Loucy (cell line): ENCODE measurements at regions not wholly inside any gene's neighbourhood (a gene's known extent, or its start where the extent isn't known, plus 50 kb on each side); places are given as distances from the start of the nearest gene placed in this dataset.

Experiments
- H2AFZ ChIP-seq: fragments of 200-600 bp; sonication (generic); 2 replicates; pipeline ENCODE4 v1.6.0; 2016; ENCODE audit warnings: antibody characterized with exemption, mild to moderate bottlenecking, low read length, moderate library complexity
- H3F3A ChIP-seq: fragments of 200-600 bp; 2 replicates; pipeline ENCODE4 v1.6.0; 2016; ENCODE audit warnings: antibody characterized with exemption, low read depth, mild to moderate bottlenecking
- H3K27me3 ChIP-seq: fragments of 200-600 bp; sonication (generic); 2 replicates; pipeline ENCODE4 v1.6.1; 2014; ENCODE audit warnings: low read length, mild to moderate bottlenecking; ENCODE audit not compliant: insufficient read depth, poor library complexity, severe bottlenecking
- H3K36me3 ChIP-seq: fragments of 200-600 bp; sonication (generic); 2 replicates; pipeline ENCODE4 v1.6.1; 2016; ENCODE audit warnings: low read length; ENCODE audit not compliant: insufficient read depth
- H3K4me1 ChIP-seq: fragments of 200-600 bp; sonication (generic); 2 replicates; pipeline ENCODE4 v1.5.1; 2014; ENCODE audit warnings: low read length, mild to moderate bottlenecking; ENCODE audit not compliant: insufficient read depth, poor library complexity, severe bottlenecking
- H3K4me2 ChIP-seq: fragments of 200-600 bp; sonication (generic); 2 replicates; pipeline ENCODE4 v1.6.0; 2014; ENCODE audit warnings: antibody characterized with exemption, low read length, low read depth, mild to moderate bottlenecking; ENCODE audit not compliant: poor library complexity, severe bottlenecking
- H3K4me3 ChIP-seq: fragments of 200-600 bp; sonication (generic); 2 replicates; pipeline ENCODE4 v1.5.1; 2014; ENCODE audit warnings: low read length, mild to moderate bottlenecking, mixed read lengths; ENCODE audit not compliant: poor library complexity, severe bottlenecking
- H3K79me2 ChIP-seq: fragments of 200-600 bp; sonication (generic); 2 replicates; pipeline ENCODE4 v1.6.1; 2014; ENCODE audit warnings: low read length; ENCODE audit not compliant: insufficient read depth
- H3K9ac ChIP-seq: fragments of 200-600 bp; sonication (generic); 2 replicates; pipeline ENCODE4 v1.6.0; 2014; ENCODE audit warnings: mild to moderate bottlenecking, low read depth, low read length, moderate library complexity; ENCODE audit not compliant: poor library complexity, severe bottlenecking
- H3K9me2 ChIP-seq: fragments of 200-600 bp; sonication (generic); replicated peaks from 2 replicates; pipeline ENCODE4 v1.6.1; 2016; ENCODE audit warnings: low read depth, low read length, mixed read lengths
- H3K9me3 ChIP-seq: fragments of 200-600 bp; sonication (generic); 2 replicates; pipeline ENCODE4 v1.6.1; 2014; ENCODE audit warnings: mild to moderate bottlenecking, antibody characterized with exemption, low read length, low read depth; ENCODE audit not compliant: insufficient read depth
- H4K20me1 ChIP-seq: fragments of 200-600 bp; sonication (generic); 2 replicates; pipeline ENCODE4 v1.6.0; 2014; ENCODE audit warnings: antibody characterized with exemption, low read length, mild to moderate bottlenecking; ENCODE audit not compliant: insufficient read depth, poor library complexity, severe bottlenecking
- CTCF ChIP-seq: fragments of 200-600 bp; sonication (generic); conservative IDR thresholded peaks from 2 replicates; pipeline ENCODE4 v1.5.1; 2014; ENCODE audit warnings: mild to moderate bottlenecking, antibody characterized with exemption, low read length
- EZH2phosphoT487 ChIP-seq: fragments of 200-600 bp; IDR thresholded peaks from 2 replicates; pipeline ENCODE4 v1.6.1; 2018; ENCODE audit warnings: antibody characterized with exemption, mild to moderate bottlenecking, moderate library complexity, borderline replicate concordance

DNA sequence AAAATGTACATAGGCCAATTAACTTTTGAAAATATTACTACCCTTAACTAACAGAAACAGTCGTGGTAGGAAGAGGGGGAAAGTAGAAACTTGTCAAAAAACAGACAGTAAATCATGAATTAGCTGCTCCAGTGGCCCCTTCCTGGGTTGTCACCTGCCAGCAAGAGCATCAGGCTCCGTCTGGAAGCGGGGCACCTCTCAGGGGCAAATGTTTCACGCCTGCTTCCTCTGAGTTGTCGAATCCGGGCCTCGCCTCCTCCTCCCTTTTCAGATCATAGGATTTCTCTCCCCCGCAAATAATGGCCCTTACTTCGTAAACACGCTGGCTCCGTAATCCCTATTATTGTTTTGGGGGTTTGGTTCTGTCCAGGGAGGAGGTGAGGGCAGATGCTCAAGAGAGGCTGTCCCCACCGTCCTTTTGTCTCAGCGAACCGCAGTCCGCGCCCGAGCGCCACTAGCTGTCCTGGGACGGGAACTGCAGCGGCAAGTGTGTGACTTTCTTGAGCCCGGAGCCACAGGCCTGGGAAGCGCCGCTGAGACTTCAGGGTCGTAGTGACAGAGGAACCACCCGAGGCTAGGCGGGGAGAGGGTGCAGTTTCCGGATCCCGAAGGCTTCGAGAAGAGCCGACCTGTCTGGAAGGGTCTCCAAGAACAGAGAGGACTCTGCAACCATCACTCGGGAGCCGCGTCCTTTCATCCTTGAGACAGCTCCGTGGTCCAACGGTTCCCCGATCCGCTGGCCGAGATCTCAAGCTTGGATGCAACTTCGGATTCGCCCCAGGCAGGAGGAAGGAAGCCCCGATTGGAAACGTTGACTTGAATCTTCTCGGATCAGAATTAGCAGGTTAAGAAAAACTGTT lies 214.5 kb upstream of the ZNF184 start:
- Histone ChIP-seq H3K4me3 (peak overlapping the region; percentile 92), H3K27me3 (no peaks in the 10 kb centered on the region), H3F3A (peaks cover 4% of the 10 kb centered on the region; the same call in 1 of the 2 replicates), H4K20me1 (no peaks in the 10 kb centered on the region), H3K4me1 (no peaks in the 10 kb centered on the region), H2AFZ (peak overlapping the region; percentile 95), H3K4me2 (peak overlapping the region; percentile 74), H3K9ac (peak overlapping the region; percentile 87), H3K9me2 (no peaks in the 10 kb centered on the region), H3K36me3 (no peaks in the 10 kb centered on the region), H3K79me2 (no peaks in the 10 kb centered on the region), H3K9me3 (no peaks in the 10 kb centered on the region)
- TF ChIP-seq CTCF (peak; percentile 86), EZH2phosphoT487 (no peak)

DNA sequence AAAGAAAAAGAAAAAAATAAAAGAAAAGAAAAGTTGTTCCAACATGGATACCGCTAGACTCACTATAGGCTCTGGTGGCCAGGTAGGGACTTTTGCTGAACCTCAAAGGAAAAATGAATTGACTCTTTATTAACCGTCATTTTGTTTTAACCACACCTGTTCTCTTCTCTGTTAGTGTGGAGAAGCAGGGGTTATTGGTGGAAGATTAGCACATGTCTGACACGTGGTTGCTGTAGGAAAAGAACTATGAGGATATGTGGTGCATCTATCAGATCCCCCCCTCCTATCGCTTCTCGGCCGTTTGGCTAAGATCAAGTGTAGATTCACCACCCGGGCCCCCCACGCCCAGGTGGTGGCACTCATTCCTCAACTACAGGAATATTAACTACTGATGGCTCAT lies 212.4 kb upstream of the ZNF184 start:
- H3K9me3 ChIP-seq = no peaks in the 10 kb centered on the region
- no peak overlapping the region for H3K4me3 ChIP-seq
- H3K79me2 ChIP-seq = no peaks in the 10 kb centered on the region
- TF ChIP-seq EZH2phosphoT487 = no peak
- TF ChIP-seq CTCF = no peak
- H3K4me1 ChIP-seq = no peaks in the 10 kb centered on the region
- H2AFZ ChIP-seq = no peak overlapping the region
- H4K20me1 ChIP-seq = no peaks in the 10 kb centered on the region
- 0 out of 2 replicates have a peak, but pooled peaks cover 4% of the 10 kb centered on the region for H3F3A ChIP-seq
- no peaks in the 10 kb centered on the region for H3K36me3 ChIP-seq
- H3K9me2 ChIP-seq = no peaks in the 10 kb centered on the region
- no peak overlapping the region for H3K9ac ChIP-seq
- no peak overlapping the region for H3K4me2 ChIP-seq
- H3K27me3 ChIP-seq = no peaks in the 10 kb centered on the region

DNA sequence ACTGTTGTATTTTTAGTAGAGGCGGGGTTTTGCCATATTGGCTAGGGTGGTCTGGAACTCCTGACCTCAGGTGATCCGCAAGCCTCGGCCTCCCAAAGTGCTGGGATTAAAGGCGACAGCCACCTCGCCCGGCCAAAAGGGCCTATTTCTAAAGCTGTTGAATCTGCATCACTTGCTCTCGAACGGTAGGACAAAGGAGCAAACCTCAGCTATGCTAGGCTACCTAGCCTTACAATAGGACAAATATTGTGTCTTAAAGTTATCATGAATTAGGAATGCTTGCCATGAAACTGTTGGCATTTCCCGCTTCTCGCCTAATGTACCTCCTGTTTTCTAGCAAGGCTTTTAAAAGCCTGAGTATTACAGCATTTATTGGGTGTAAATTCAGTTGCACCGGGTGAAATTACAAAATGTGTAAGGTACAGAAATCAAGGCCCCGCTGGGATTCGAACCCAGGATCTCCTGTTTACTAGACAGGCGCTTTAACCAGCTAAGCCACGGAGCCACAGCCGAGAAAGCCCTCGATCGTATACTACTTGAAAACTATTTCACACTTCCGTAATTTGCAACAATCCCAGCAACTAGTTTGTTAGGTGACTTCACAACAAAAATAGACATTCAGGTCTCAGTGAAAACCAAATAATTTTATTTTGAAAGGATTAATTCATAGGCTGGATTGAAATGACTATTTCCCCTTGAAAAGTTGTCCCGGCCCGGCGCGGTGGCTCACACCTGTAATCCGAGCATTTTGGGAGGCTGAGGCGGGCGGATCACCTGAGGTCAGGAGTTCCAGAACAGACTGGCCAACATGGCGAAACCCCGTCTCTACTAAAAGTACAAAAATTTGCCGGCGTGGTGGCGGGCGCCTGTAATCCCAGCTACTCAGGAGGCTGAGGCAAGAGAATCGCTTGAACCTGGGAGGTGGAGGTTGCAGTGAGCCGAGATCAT lies 211.6 kb upstream of the ZNF184 start:
- TF ChIP-seq CTCF (no peak), EZH2phosphoT487 (no peak)
- no peak overlapping the region for H3K4me3 ChIP-seq
- no peaks in the 10 kb centered on the region for H3K27me3 ChIP-seq
- H3K4me1 ChIP-seq = no peaks in the 10 kb centered on the region
- H4K20me1 ChIP-seq = no peaks in the 10 kb centered on the region
- H3F3A ChIP-seq = 0 out of 2 replicates have a peak, but pooled peaks cover 4% of the 10 kb centered on the region
- no peaks in the 10 kb centered on the region for H3K9me2 ChIP-seq
- no peaks in the 10 kb centered on the region for H3K79me2 ChIP-seq
- H3K9ac ChIP-seq = no peak overlapping the region
- no peak overlapping the region for H2AFZ ChIP-seq
- no peaks in the 10 kb centered on the region for H3K36me3 ChIP-seq
- H3K9me3 ChIP-seq = no peaks in the 10 kb centered on the region
- no peak overlapping the region for H3K4me2 ChIP-seq
